ENCODE measurements at regions not wholly inside any gene's neighbourhood (a gene's known extent, or its start where the extent isn't known, plus 50 kb on each side); places are given as distances from the start of the nearest gene placed in this dataset.
A peak's percentile ranks its signal among the peaks of the same experiment; 100 is the strongest.

DNA sequence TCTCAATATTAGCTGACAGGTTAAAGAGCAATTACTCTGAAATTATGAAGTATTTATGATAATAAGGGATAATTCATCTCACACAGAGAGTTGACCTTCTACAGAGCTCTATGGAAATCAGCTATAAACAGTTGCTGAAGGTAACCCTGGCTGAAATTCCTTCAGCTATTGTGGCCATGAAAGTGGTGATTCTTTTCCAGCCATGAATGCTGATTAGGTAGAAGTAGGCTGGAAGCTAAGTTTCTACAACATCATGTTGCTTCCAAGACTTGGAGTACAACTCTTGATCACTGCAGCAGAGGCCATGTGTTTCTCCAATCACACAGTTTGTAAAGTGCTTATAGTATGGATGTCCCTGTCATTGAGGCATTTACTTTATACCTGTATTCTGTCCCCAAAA, 2128.9 kb downstream of the MRPL39 start:
- TF ChIP-seq, protein P1, sequence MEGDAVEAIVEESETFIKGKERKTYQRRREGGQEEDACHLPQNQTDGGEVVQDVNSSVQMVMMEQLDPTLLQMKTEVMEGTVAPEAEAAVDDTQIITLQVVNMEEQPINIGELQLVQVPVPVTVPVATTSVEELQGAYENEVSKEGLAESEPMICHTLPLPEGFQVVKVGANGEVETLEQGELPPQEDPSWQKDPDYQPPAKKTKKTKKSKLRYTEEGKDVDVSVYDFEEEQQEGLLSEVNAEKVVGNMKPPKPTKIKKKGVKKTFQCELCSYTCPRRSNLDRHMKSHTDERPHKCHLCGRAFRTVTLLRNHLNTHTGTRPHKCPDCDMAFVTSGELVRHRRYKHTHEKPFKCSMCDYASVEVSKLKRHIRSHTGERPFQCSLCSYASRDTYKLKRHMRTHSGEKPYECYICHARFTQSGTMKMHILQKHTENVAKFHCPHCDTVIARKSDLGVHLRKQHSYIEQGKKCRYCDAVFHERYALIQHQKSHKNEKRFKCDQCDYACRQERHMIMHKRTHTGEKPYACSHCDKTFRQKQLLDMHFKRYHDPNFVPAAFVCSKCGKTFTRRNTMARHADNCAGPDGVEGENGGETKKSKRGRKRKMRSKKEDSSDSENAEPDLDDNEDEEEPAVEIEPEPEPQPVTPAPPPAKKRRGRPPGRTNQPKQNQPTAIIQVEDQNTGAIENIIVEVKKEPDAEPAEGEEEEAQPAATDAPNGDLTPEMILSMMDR (conservative IDR thresholded peaks at IDR 0.05; ENCODE audit: low read depth, low read length): no peak
- no peak overlapping the region for H3K4me3 ChIP-seq (ENCODE audit: low read length)
- DNase-seq (ENCODE audit: low read depth): no peak

DNA sequence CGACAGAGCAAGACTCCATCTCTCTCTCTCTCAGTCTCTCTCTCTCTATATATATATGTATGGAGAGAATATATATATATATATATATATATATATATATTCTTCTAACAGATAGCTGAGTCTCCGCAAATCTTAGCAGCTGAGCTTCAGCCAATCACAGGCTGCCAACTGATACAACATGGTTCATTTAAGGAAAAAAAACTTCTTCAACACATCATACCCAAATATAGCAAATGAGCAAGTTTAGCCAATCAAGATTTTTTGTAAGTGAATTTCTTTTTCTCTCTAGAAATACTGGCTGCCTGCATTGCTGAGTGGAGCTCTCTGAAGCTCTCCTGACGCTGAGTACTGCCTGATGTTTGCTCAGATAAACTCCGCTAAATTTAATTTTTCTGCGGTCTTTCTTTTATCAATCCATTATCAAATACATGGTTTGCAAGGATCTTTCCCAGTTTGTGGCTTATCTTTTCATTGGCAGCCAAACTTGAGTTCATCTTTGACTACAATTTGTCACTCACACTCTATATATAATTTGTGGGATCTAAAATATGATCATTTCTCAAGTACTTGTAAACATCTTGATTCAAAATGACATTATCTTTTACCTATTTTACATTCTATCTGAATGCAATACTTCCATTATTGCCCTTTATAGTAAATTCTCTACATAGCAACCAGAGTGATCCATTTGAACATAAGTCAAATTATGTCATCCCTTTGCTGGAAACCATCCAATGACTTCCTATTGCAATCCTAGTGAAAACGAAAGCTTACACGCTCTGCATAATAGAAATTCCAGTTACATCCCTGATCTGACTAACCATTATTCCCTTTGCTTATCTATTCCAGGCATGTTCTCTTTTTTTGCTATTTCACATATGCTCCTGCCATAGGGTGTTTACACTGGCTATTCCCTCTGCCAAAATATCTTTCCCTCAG, 2131.7 kb downstream of the MRPL39 start:
- H3K4me3 ChIP-seq (ENCODE audit: low read length): no peak overlapping the region
- no peak for DNase-seq (ENCODE audit: low read depth)
- TF ChIP-seq, protein P1 (conservative IDR thresholded peaks at IDR 0.05; ENCODE audit: low read depth, low read length): no peak

DNA sequence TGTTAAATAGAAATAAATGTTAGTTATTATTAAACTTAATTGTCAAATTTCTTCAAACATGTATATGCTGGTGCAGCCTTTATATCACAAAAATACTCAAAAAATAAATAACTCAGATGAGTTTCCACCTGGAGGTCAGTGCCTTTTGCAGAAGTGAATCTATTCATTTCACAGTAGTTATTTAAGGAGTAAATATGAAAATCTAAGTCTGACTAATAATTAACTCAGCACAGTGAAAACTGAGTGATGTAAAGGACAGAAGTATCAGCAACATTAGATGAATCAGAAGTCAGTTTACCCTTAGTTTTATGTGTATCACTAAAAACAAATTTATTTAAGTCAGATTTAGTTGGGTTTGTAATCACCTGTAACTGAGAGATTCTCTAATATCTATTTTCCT, 2135.4 kb downstream of the MRPL39 start:
- TF ChIP-seq, protein P1 (conservative IDR thresholded peaks at IDR 0.05; ENCODE audit: low read depth, low read length): no peak
- H3K4me3 ChIP-seq (ENCODE audit: low read length): no peak overlapping the region
- DNase-seq (ENCODE audit: low read depth): no peak

DNA sequence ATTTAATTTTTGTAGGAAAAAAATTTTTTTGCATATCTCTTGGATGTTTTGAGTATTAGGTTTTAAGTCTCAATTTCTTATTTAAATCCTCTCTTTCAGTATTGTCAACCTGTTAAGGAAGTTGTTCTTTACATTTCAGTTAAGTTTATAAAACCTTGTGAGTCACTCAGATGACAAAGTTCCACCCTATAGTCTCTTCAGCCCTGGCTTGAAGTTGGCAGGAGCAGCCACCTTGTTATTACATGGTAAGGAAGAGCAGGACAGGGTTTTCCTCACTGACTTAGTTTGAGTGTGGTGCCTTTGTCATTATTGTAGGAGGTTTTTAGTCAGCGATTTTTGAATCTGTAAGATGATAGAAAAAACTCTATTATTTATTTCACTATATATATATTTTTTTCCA, 2143.9 kb downstream of the MRPL39 start:
- no peak for DNase-seq (ENCODE audit: low read depth)

DNA sequence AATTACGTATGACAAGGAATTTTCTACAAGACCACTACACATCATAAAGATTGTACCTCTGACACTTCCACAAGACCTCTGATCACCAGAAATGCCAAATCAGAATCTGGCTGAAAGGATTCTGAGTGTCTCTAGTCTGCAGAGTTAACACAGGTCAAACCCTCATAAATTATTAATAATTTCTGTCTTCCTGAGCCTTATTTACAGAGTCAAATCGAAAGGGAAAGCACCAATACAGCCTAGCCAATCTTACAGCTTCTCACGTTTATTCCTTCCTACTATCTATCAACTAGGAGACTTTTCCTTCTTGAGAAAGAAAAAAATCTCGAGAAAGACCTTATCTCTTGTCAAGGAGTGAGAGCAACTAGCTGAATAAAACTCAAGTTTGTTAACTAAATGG, 2151.6 kb downstream of the MRPL39 start:
- TF ChIP-seq, protein P1 (conservative IDR thresholded peaks at IDR 0.05; ENCODE audit: low read depth, low read length): no peak
- H3K4me3 ChIP-seq (ENCODE audit: low read length): no peak overlapping the region
- DNase-seq (ENCODE audit: low read depth): no peak

More for the DNA sequence above, 2143.9 kb downstream of the MRPL39 start:
- TF ChIP-seq, protein P1 (conservative IDR thresholded peaks at IDR 0.05; ENCODE audit: low read depth, low read length): no peak
- H3K4me3 ChIP-seq (ENCODE audit: low read length): no peak overlapping the region

DNA sequence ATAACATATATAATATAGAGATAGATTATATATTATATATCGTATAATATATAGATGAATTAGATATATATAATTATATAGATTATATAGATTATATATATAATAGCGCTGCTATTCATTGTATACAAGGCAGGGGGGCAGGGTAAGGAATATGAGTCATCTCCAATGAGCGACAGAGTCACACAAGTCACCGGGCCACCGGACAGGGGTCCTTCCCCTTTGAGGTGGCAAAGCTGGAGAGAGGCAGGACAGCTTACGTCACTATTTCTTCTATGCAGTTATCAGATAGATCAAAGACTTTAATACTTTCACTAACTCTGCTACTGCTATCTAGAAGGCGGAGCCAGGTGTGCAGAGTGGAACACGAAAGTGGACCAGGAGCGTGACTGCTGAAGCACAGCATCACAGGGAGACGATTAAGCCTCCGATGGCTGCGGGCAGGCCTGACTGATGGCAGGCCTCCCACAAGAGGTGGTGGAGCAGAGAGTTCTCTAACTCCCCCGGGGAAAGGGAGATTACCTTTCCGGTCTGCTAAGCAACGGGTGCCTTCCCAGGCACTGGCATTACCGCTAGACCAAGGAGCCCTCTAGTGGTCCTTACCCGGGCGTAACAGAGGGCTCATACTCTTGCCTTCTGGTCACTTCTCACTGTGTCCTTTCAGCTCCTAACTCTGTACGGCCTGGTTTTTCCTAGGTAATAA, 2154.7 kb downstream of the MRPL39 start:
- no peak for DNase-seq (ENCODE audit: low read depth)
- H3K4me3 ChIP-seq (ENCODE audit: low read length): no peak overlapping the region
- TF ChIP-seq, protein P1 (conservative IDR thresholded peaks at IDR 0.05; ENCODE audit: low read depth, low read length): peak; percentile 47

All from retinal pigment epithelial cell (primary cell).